ENCODE measurements at regions not wholly inside any gene's neighbourhood (a gene's known extent, or its start where the extent isn't known, plus 50 kb on each side); places are given as distances from the start of the nearest gene placed in this dataset.

DNA sequence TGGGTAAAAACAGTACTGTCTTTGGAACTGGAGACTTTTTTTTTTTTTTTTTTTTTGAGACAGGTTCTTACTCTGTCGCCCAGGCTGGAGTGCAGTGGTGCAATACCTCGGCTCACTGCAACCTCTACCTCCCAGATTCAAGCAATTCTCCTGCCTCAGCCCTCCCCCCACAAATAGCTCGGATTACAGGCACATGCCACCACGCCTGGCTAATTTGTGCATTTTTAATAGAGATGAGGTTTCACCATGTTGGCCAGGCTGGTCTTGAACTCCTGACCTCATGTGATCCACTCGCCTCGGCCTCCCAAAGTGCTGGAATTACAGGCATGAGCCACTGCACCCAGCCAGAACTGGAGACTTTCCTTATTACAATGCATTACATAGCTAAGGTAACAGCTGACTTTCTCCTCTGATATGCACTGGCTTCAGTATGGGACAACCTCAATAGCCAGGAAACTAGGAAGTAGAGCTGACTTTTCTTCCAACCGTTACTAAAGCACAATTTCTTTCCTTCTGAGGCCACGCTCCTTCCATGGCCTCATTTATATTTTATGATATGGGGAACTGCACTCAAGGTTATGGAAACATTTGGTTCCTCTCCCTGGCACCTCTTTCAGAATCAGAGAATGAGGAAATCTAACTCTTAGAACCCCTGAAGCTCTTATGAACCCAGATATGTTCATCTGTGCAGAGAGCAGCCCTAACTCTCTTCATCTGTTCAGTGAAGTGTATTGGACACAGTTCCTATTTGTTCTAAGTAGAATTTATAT lies 53.5 kb upstream of the FAM9B start:
- no peak for DNase-seq

DNA sequence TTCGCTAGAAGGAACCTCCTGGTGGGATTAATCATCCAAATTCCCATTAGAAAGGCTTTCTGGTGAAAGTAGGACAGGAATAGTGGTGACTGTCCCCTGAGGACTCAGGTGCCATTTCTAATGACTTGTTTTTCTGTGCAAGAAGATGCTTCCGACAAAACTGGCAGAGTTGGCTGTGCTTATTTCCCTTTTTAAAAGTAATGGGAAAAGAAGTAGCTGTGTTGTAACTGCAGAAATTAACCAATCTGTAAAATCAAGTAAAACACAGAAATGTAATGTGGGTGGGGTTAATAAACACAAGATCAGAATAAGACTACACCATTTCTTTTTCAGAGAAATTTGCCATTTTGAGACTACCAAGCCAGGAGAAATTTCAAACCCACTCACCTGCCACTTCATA lies 55.0 kb upstream of the FAM9B start:
- DNase-seq = no peak

- DNase-seq = no peak
Measured at GRCh38 chrX:9090766-9091165, 56.8 kb upstream of the FAM9B start.

DNA sequence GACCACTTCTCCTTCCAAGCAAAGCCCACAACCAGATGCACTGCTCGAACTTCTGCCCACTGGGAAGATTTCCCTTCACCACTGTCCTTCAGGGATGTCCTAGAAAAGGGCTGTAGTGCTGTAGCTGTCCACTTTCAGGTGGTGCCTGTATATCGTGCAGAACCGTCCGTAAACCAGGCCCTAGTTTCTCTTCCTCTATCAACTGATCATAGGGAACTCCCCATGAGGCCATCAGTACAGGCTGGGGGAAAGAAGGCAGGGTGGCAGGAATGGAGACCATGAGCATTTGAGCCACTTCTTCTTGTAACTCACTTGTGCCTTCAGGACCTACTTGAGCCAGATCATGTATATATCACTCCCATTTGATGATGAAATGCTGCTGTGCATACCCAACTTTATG lies 57.3 kb upstream of the FAM9B start:
- DNase-seq = no peak

DNA sequence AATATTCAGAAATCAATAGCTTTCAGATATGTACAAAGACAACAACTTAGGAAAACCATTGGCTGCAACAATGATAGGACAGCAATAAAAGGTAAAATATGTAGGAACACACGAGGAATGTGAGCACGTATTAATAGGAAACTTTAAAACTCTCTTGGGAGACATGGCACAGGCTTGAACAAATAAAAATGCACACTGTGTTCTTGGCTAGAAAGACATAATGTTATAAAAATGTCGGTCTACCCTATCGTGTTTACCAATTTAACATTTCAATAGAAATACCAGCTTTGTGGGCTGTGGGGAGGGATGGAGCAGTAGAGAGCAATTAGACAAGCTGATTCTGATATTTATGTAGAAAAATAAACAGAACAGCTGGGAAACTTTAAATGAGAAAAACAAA lies 69.0 kb upstream of the FAM9B start:
- DNase-seq = no peak

GRCh38 chrX:9108054-9108453 lies 74.1 kb upstream of the FAM9B start:
- no peak for DNase-seq

GRCh38 chrX:9110808-9111207 lies 76.9 kb upstream of the FAM9B start:
- no peak for DNase-seq

DNA sequence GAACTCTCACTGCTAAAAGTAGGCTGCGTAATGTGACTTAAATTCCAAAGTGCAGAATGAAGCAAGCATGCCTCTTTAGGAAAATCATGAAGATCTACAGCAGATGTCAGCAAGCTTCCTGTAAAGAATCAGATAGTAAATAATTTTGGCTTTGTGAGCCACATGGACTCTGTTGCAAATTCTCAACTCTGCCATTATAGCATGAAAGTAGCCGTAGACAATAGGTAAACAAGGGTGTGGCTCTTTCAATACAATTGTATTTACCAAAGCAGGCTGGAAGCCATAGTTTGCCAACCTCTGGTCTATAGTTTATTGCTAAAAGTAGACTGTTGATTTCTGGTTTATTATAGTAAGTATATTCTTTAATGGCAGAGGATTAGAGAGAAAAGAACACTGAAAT lies 80.3 kb upstream of the FAM9B start:
- no peak for DNase-seq

DNA sequence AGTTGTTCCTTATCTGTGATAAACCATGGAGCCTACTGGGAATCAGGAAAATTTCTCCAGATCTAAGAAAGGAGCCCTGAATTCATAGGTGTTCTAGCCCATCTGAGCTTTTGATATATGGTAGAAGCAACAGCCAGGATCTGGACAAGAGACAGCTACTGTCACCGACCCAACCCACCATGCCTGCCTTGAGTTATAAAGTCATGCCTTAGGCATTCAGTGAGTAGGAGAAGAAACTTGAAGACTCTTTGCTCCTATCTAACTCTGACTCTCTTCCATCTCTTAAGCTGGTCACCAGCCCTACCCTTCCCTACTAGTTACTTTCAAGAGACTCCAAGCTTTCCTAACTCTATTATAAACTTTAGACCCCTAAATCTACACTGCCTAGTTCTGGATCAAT lies 83.9 kb upstream of the FAM9B start:
- no peak for DNase-seq

DNA sequence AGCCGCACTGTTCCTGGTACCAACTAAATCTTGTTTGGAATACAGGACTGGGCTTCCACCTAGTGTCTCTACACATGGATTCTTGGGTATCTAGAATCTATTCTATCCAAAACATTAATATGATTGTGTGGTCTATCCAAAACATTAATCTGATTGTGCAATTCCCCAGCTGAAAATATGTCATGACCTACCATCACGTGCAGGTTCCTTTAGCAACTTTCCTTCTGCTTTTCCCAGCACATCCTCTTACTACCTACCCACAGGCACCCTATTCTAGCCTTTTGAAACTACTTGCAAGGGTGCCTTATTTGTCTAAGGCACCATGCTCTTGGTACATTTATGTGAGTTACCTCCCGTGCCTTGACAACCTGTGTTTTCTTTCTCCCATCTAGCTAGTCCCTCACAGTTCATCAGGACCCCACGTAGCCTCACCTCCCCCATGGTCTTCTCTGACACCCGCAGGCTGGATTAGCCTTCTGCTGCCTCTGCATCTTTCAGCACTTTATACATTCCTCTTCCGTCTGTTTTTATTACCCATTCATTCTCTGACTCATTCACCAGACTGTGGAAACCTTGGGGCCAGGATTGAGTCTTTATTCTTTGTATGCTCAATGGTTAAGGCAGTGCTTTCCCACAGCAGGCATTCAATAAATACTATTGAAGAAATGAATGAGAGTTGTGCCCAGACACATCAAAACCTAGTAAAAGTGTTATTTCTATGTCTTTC lies 88.8 kb upstream of the FAM9B start:
- no peak for DNase-seq

DNA sequence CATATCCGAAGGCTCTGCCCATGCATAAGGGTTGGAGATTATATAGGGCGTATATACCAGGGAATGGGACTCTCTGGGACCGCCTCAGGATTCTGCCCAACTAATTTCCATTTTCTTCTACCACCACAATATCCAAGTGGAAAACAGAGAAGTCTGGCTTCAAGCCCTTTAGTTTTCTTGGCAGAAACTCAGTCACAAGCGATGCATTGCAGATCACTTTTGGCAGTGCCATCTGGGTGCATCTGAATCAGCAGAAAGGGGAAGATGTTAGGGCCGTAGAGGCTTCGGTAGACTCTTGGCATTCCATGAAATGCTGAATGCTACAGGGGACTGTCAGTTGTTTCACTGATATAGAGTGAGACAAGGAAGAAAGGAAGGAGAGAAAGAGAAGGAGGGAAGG lies 94.1 kb upstream of the FAM9B start:
- no peak for DNase-seq

DNA sequence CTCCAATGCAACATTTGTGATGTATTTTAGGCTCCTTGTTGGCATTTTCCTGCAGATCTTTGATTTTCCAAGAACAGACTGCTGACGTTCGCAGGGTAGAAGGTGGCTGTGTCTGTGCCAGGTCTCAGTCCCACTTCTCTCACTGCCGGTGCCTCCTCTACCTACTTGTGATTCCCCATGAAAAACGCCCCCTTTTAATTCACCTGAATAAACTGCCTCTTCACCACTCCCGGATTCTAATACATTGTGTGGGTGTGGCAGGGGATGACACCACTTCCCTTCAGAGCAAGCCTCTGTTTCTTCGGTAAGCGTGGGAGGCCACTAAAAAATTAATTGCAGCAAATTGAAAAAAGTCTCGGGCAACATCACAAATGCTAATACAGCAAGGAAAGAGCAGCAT lies 96.1 kb upstream of the FAM9B start:
- DNase-seq = no peak

GRCh38 chrX:9131066-9131465 lies 97.1 kb upstream of the FAM9B start:
- no peak for DNase-seq

- no peak for DNase-seq
Measured at GRCh38 chrX:9132036-9132638, 98.2 kb upstream of the FAM9B start.

DNA sequence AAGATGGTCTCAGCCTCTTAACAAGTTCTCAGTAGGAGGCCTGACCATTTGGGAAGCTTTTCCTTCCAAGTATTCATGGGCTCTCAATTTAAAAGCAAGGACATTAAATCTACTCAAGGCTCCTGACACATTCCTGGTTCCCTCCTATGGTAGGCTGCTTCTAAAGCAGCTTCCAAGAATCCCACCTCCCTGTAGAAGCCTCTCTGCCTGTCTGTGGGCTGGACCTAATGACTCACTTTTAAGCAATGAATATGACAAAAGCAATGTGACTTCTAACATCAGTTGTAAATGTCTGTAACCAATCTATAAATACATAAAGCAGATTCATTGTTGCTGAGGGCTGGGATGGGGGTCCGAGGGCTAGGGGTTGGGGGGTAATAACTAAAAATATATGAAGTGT lies 99.5 kb upstream of the FAM9B start:
- DNase-seq = no peak

- DNase-seq = no peak
Measured at GRCh38 chrX:9134366-9134765, 100.4 kb upstream of the FAM9B start.

GRCh38 chrX:9135901-9136510 lies 102.1 kb upstream of the FAM9B start:
- no peak for DNase-seq

DNA sequence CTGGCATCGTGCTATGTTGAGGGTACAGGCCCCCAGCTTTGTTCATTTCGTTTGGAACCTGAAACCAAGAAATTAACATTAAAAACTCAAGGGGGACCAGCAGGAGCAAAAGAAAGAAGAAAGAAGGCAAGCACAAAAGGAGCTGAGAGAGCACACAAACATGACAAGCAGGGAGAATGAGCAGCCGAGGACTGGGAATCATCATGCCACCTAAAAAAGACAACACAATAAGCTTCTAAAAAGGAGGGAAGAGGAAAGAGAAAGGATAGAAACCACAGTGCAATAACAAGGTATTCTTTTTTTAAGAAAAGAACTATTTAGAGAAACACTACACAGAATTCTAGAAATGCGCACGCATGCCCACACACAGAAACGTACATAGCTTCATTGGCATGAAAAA lies 103.2 kb upstream of the FAM9B start:
- DNase-seq = no peak

DNA sequence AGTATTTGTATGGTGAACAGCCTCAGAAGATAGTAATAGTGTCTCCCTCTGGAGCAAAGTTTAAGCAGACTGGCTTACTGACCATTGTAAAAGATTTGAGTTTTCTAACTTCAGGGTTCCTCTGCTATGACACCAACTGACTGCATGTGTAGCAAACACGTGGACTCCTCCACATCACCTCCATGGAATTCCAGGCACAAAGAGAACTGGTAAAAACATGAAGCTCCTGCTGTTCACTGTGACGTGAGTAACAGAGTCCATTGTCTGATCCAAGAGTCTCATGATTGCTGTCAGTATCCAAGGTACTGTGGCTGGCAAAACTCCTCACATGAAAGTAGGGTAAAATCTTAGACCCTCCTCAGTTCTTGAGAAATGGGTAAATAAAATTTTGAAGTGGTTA lies 107.6 kb upstream of the FAM9B start:
- DNase-seq = no peak

DNA sequence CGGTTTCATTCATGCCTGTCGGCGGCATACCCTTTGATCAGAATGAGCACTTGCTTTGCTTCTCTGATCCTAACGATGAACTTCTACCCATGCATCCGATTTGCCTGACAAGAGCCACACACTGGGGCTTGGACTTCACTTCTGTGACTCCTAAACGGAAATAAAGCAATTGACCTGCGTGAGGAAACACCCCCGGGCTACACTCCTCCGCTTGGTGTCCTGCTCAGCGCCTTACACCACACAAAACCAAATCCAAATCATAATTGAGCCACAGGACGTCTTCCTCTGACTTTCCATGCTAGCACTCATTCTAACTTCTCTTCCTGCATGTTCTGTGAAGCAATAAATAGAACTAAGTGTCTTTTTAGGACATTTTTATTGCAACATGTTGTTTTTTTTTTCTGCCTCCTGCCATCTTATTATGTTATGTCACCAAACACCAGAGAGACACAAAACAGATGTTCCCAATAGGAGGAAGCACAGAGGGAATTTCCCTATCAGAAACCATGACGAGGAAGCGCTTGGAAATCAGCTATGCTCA lies 110.8 kb upstream of the FAM9B start:
- DNase-seq = no peak

GRCh38 chrX:9146657-9147056 lies 112.7 kb upstream of the FAM9B start:
- DNase-seq = no peak

- DNase-seq = no peak
Measured at GRCh38 chrX:9147086-9147485, 113.2 kb upstream of the FAM9B start.

DNA sequence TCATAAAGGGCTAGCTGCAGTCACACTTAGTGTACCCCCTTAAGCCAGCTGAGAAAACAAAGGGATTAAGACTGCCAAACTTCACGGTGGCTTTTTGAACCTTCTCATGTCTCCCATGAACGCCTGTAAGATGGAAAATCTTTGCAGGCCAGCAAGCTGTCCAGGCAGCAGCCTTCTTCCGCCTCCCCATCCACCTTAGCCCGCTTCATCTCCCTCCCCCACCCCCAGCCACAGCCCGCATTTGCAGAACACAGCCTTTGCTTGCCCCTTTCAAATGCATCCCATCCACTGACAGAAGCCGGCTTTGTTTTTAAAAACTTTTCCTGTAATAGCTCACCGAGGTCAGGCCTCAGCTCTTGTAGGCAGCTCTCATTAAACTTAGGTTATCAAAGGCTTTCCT lies 113.8 kb upstream of the FAM9B start:
- DNase-seq = no peak

Data from activated T-cell treated with anti-CD3 and anti-CD28 coated beads, Interleukin-2, amount 50 U/mL, for 1 hour (primary cell).